Right lobe of liver (tissue), 4 donors: ENCODE measurements at regions not wholly inside any gene's neighbourhood (a gene's known extent, or its start where the extent isn't known, plus 50 kb on each side); places are given as distances from the start of the nearest gene placed in this dataset.

Experiments
- CTCF ChIP-seq, 4 donors: fragments of 200-600 bp in 3 of 4; fragments of 450-650 bp in 1 of 4; IDR thresholded peaks; one replicate each; pipeline versions ENCODE4 v1.5.1 to v1.8.0; 2016 to 2022; ENCODE audit warnings: antibody characterized with exemption in 4 of 4, mild to moderate bottlenecking in 2 of 4
- POLR2A ChIP-seq: fragments of 450-650 bp; IDR thresholded peaks from one replicate; pipeline ENCODE4 v1.6.1; 2017; ENCODE audit warnings: antibody characterized with exemption, mild to moderate bottlenecking
- donor health status: DM: no; HTN: no; CAD: no.
- donor health status: DM: no; HTN: no; CAD: no.
- donor health status: DM: no; HTN: yes; CAD: no.

- TF ChIP-seq POLR2A (no peak), CTCF (IDR thresholded peaks at IDR 0.05) (no peak)
Measured at GRCh38 chr6:167754691-167755090, 72.0 kb upstream of the AFDN start.
